ENCODE measurements at regions not wholly inside any gene's neighbourhood (a gene's known extent, or its start where the extent isn't known, plus 50 kb on each side); places are given as distances from the start of the nearest gene placed in this dataset.

GRCh38 chr2:53438100-53438499 is 329.5 kb upstream of the CHAC2 start:
- H3K4me3 ChIP-seq (ENCODE audit: low read depth, low read length) = no peak overlapping the region
- H3K27me3 ChIP-seq (ENCODE audit: control insufficient read depth, insufficient read depth, low read length) = no peaks in the 10 kb centered on the region
- no peak for DNase-seq (ENCODE audit: low read depth)
- no peak for TF ChIP-seq CTCF (IDR thresholded peaks at IDR 0.05; ENCODE audit: insufficient read depth, low read length, poor library complexity, severe bottlenecking)
- no peaks in the 10 kb centered on the region for H3K36me3 ChIP-seq (ENCODE audit: control insufficient read depth, insufficient read depth, low read length)

- TF ChIP-seq CTCF (IDR thresholded peaks at IDR 0.05; ENCODE audit: insufficient read depth, low read length, poor library complexity, severe bottlenecking) = no peak
- DNase-seq (ENCODE audit: low read depth) = no peak
- H3K36me3 ChIP-seq (ENCODE audit: control insufficient read depth, insufficient read depth, low read length) = no peaks in the 10 kb centered on the region
- no peak overlapping the region for H3K4me3 ChIP-seq (ENCODE audit: low read depth, low read length)
- H3K27me3 ChIP-seq (ENCODE audit: control insufficient read depth, insufficient read depth, low read length) = no peaks in the 10 kb centered on the region
These were observed 330.2 kb upstream of the CHAC2 start for GRCh38 chr2:53437371-53437770.

- no peak for TF ChIP-seq CTCF (IDR thresholded peaks at IDR 0.05; ENCODE audit: insufficient read depth, low read length, poor library complexity, severe bottlenecking)
These were observed 330.7 kb upstream of the CHAC2 start for GRCh38 chr2:53436882-53437281.

GRCh38 chr2:53435610-53436009 is 332.0 kb upstream of the CHAC2 start:
- DNase-seq (ENCODE audit: low read depth) = no peak
- Histone ChIP-seq H3K36me3 (ENCODE audit: control insufficient read depth, insufficient read depth, low read length) (no peaks in the 10 kb centered on the region), H3K4me3 (ENCODE audit: low read depth, low read length) (no peak overlapping the region), H3K27me3 (ENCODE audit: control insufficient read depth, insufficient read depth, low read length) (no peaks in the 10 kb centered on the region)
- TF ChIP-seq CTCF (IDR thresholded peaks at IDR 0.05; ENCODE audit: insufficient read depth, low read length, poor library complexity, severe bottlenecking) = no peak

More at GRCh38 chr2:53436882-53437281, 330.7 kb upstream of the CHAC2 start:
- no peak for DNase-seq (ENCODE audit: low read depth)
- Histone ChIP-seq H3K27me3 (ENCODE audit: control insufficient read depth, insufficient read depth, low read length) (no peaks in the 10 kb centered on the region), H3K36me3 (ENCODE audit: control insufficient read depth, insufficient read depth, low read length) (no peaks in the 10 kb centered on the region), H3K4me3 (ENCODE audit: low read depth, low read length) (no peak overlapping the region)

- H3K36me3 ChIP-seq (ENCODE audit: control insufficient read depth, insufficient read depth, low read length) = no peaks in the 10 kb centered on the region
- DNase-seq (ENCODE audit: low read depth) = no peak
- no peaks in the 10 kb centered on the region for H3K27me3 ChIP-seq (ENCODE audit: control insufficient read depth, insufficient read depth, low read length)
- TF ChIP-seq CTCF (IDR thresholded peaks at IDR 0.05; ENCODE audit: insufficient read depth, low read length, poor library complexity, severe bottlenecking) = no peak
- H3K4me3 ChIP-seq (ENCODE audit: low read depth, low read length) = no peak overlapping the region
These were observed 333.1 kb upstream of the CHAC2 start for GRCh38 chr2:53434466-53434865.

GRCh38 chr2:53432936-53433335 is 334.7 kb upstream of the CHAC2 start:
- Histone ChIP-seq H3K36me3 (ENCODE audit: control insufficient read depth, insufficient read depth, low read length) (no peaks in the 10 kb centered on the region), H3K4me3 (ENCODE audit: low read depth, low read length) (no peak overlapping the region), H3K27me3 (ENCODE audit: control insufficient read depth, insufficient read depth, low read length) (no peaks in the 10 kb centered on the region)
- TF ChIP-seq CTCF (IDR thresholded peaks at IDR 0.05; ENCODE audit: insufficient read depth, low read length, poor library complexity, severe bottlenecking) = no peak
- no peak for DNase-seq (ENCODE audit: low read depth)
